Mesodermal cell (in vitro differentiated cells): ENCODE measurements at regions not wholly inside any gene's neighbourhood (a gene's known extent, or its start where the extent isn't known, plus 50 kb on each side); places are given as distances from the start of the nearest gene placed in this dataset.
"Not testable (repeated sequence)": the region's sequence is repeated elsewhere in the genome, so short reads cannot be mapped to it uniquely, and the experiment has no call there.

Experiments used
- H3K27ac ChIP-seq: 2 replicates; pipeline ENCODE4 v1.7.0; 2013; ENCODE audit warnings: mild to moderate bottlenecking, low read depth, low read length, moderate library complexity; ENCODE audit not compliant: severe bottlenecking
- H3K36me3 ChIP-seq: 2 replicates; pipeline ENCODE4 v1.7.1; 2013; ENCODE audit warnings: mild to moderate bottlenecking, low read length, moderate library complexity; ENCODE audit not compliant: control insufficient read depth, insufficient read depth
- H3K4me1 ChIP-seq: one replicate; pipeline ENCODE4 v1.7.1; 2013; ENCODE audit warnings: mild to moderate bottlenecking, low read length; ENCODE audit not compliant: insufficient read depth, control insufficient read depth, poor library complexity, severe bottlenecking
- H3K4me3 ChIP-seq: 2 replicates; pipeline ENCODE4 v1.7.0; 2013; ENCODE audit warnings: low read length, control low read depth, mild to moderate bottlenecking; ENCODE audit not compliant: insufficient read depth, poor library complexity, severe bottlenecking; ENCODE audit errors: extremely low read depth
- H3K9me3 ChIP-seq: 2 replicates; pipeline ENCODE4 v1.7.1; 2013; ENCODE audit warnings: mild to moderate bottlenecking, low read length, moderate library complexity; ENCODE audit not compliant: control insufficient read depth
- WGBS, 2 experiments: methylation state at CpG; one replicate each; pipeline ENCODE4 v1.1.5; 2013; ENCODE audit warnings: missing lambda C conversion rate in 2 of 2; ENCODE audit not compliant: insufficient coverage in 2 of 2; 5-methylcytosine and 5-hydroxymethylcytosine counted together

GRCh38 chr13:50762969-50763567 is 80.4 kb downstream of the DLEU7 start:
- Histone ChIP-seq H3K4me3 (no peak overlapping the region), H3K27ac (no peak overlapping the region), H3K4me1 (no peaks in the 10 kb centered on the region), H3K36me3 (no peaks in the 10 kb centered on the region), H3K9me3 (peaks cover 7% of the 10 kb centered on the region)
- WGBS, 2 experiments = 43 to 84% methylated on average over 1 to 4 of the region's 4 CpGs

GRCh38 chr13:50766013-50766412 is 77.5 kb downstream of the DLEU7 start:
- no peak overlapping the region for H3K4me3 ChIP-seq
- H3K36me3 ChIP-seq = no peaks in the 10 kb centered on the region
- 85 to 100% methylated on average over 1 to 4 of the region's 6 CpGs for WGBS, 2 experiments
- H3K27ac ChIP-seq = no peak overlapping the region
- H3K4me1 ChIP-seq = no peaks in the 10 kb centered on the region
- H3K9me3 ChIP-seq = no peaks in the 10 kb centered on the region

- no peaks in the 10 kb centered on the region for H3K9me3 ChIP-seq
- WGBS, 2 experiments = 81 to 100% methylated on average over 1 to 3 of the region's 3 CpGs
- no peaks in the 10 kb centered on the region for H3K4me1 ChIP-seq
- H3K4me3 ChIP-seq = no peak overlapping the region
- H3K27ac ChIP-seq = no peak overlapping the region
- no peaks in the 10 kb centered on the region for H3K36me3 ChIP-seq
Measured at GRCh38 chr13:50766695-50767094, 76.8 kb downstream of the DLEU7 start.

DNA sequence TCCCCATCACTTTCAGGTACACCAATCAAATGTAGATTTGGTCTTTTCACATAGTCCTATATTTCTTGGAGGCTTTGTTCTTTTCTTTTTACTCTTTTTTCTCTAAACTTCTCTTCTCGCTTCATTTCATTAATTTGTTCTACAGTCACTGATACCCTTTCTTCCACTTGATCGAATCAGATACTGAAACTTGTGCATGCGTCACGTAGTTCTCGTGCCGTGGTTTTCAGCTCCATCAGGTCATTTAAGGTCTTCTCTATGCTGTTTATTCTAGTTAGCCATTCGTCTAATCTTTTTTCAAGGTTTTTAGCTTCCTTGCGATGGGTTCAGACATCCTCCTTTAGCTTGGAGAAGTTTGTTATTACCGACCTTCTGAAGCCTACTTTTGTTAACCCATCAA is 70.6 kb downstream of the DLEU7 start:
- not testable (repeated sequence) for H3K36me3 ChIP-seq, H3K4me1 ChIP-seq, H3K27ac ChIP-seq, H3K4me3 ChIP-seq, H3K9me3 ChIP-seq
- 83 to 87% methylated on average over 3 to 6 of the region's 9 CpGs for WGBS, 2 experiments
